GM23338 (cell line): ENCODE measurements at regions not wholly inside any gene's neighbourhood (a gene's known extent, or its start where the extent isn't known, plus 50 kb on each side); places are given as distances from the start of the nearest gene placed in this dataset.

Source experiments
- ATAC-seq: fragments of 200-7000 bp; cut with Tn5 transposase; 3 replicates; pipeline ENCODE4 v1.9.1; 2020
- DNase-seq: peaks from one replicate; pipeline ENCODE4 v3.0.0-alpha.2; 2015; ENCODE audit warnings: low spot score
- H2AFZ ChIP-seq: fragments of 200-600 bp; sonication (generic); 2 replicates; pipeline ENCODE4 v1.8.0; 2016; ENCODE audit warnings: antibody characterized with exemption, mild to moderate bottlenecking, moderate library complexity
- H3F3A ChIP-seq: fragments of 200-600 bp; sonication (generic); replicated peaks from 2 replicates; pipeline ENCODE4 v1.8.0; 2017; ENCODE audit warnings: antibody characterized with exemption, mixed run types, low read depth
- H3K27ac ChIP-seq: fragments of 200-600 bp; sonication (generic); 2 replicates; pipeline ENCODE4 v1.6.1; 2016; ENCODE audit warnings: low read depth
- H3K27me3 ChIP-seq: fragments of 200-600 bp; sonication (generic); 2 replicates; pipeline ENCODE4 v1.8.0; 2016; ENCODE audit warnings: mild to moderate bottlenecking, mixed run types, moderate library complexity; ENCODE audit not compliant: insufficient read depth
- H3K36me3 ChIP-seq: fragments of 200-600 bp; sonication (generic); 2 replicates; pipeline ENCODE4 v1.8.0; 2016; ENCODE audit warnings: mild to moderate bottlenecking; ENCODE audit not compliant: insufficient read depth
- H3K4me1 ChIP-seq: fragments of 200-600 bp; sonication (generic); 2 replicates; pipeline ENCODE4 v1.8.0; 2016; ENCODE audit warnings: mild to moderate bottlenecking, moderate library complexity; ENCODE audit not compliant: insufficient read depth
- H3K4me2 ChIP-seq: fragments of 200-600 bp; sonication (generic); 2 replicates; pipeline ENCODE4 v1.7.1; 2017; ENCODE audit warnings: mixed run types
- H3K4me3 ChIP-seq: fragments of 200-600 bp; sonication (generic); 2 replicates; pipeline ENCODE4 v1.6.1; 2016; ENCODE audit warnings: mixed run types
- H3K79me2 ChIP-seq: fragments of 200-600 bp; sonication (generic); replicated peaks from 2 replicates; pipeline ENCODE4 v1.8.0; 2017; ENCODE audit warnings: mild to moderate bottlenecking; ENCODE audit not compliant: insufficient read depth
- H3K9me2 ChIP-seq: fragments of 200-600 bp; sonication (generic); 2 replicates; pipeline ENCODE4 v1.8.0; 2017; ENCODE audit not compliant: insufficient read depth
- H4K20me1 ChIP-seq: fragments of 200-600 bp; sonication (generic); replicated peaks from 2 replicates; pipeline ENCODE4 v1.8.0; 2017; ENCODE audit warnings: mild to moderate bottlenecking; ENCODE audit not compliant: insufficient read depth
- H3K27ac Mint-ChIP-seq: 2 replicates; pipeline ENCODE4 v1.8.0; 2020; ENCODE audit warnings: inconsistent platforms, mild to moderate bottlenecking, moderate library complexity, mixed read lengths
- H3K27me3 Mint-ChIP-seq: 3 replicates; pipeline ENCODE4 v1.8.0; 2022; ENCODE audit warnings: low read depth, mild to moderate bottlenecking, moderate library complexity, mixed read lengths, inconsistent platforms; ENCODE audit not compliant: insufficient read depth, poor library complexity
- H3K36me3 Mint-ChIP-seq: 3 replicates; pipeline ENCODE4 v1.8.0; 2021; ENCODE audit warnings: low read depth, mild to moderate bottlenecking, inconsistent platforms, moderate library complexity, mixed read lengths
- H3K4me1 Mint-ChIP-seq: 3 replicates; pipeline ENCODE4 v1.8.0; 2020; ENCODE audit warnings: mild to moderate bottlenecking, inconsistent platforms, mixed read lengths
- H3K4me3 Mint-ChIP-seq: 3 replicates; pipeline ENCODE4 v1.8.0; 2021; ENCODE audit warnings: moderate library complexity, mild to moderate bottlenecking, inconsistent platforms, mixed read lengths
- H3K9me3 Mint-ChIP-seq: 3 replicates; pipeline ENCODE4 v1.8.0; 2020; ENCODE audit warnings: moderate library complexity, mild to moderate bottlenecking, inconsistent platforms, mixed read lengths
- CREB1 ChIP-seq: fragments of 250-450 bp; sonication (Bioruptor Pico); IDR thresholded peaks from 2 replicates; pipeline ENCODE4 v1.5.0; 2020; ENCODE audit warnings: low read depth, mild to moderate bottlenecking, moderate library complexity
- EZH2 ChIP-seq: fragments of 200-600 bp; sonication (generic); IDR thresholded peaks from one replicate; pipeline ENCODE4 v1.8.0; 2017; ENCODE audit warnings: antibody characterized with exemption, mild to moderate bottlenecking, low read depth; ENCODE audit not compliant: unreplicated experiment
- EZH2phosphoT487 ChIP-seq: fragments of 200-600 bp; sonication (generic); IDR thresholded peaks from one replicate; pipeline ENCODE4 v1.8.1; 2018; ENCODE audit warnings: antibody characterized with exemption; ENCODE audit not compliant: unreplicated experiment
- JUNB ChIP-seq: IDR thresholded peaks from one replicate; pipeline ENCODE4 v1.6.1; 2016; ENCODE audit warnings: antibody characterized with exemption; ENCODE audit not compliant: unreplicated experiment
- NANOG ChIP-seq: IDR thresholded peaks from 2 replicates; pipeline ENCODE4 v1.6.1; 2016; ENCODE audit warnings: antibody characterized with exemption, borderline replicate concordance
- POLR2AphosphoS5 ChIP-seq: IDR thresholded peaks from 2 replicates; pipeline ENCODE4 v1.6.1; 2016; ENCODE audit warnings: antibody characterized with exemption, low read depth
- STAT1 ChIP-seq: IDR thresholded peaks from one replicate; pipeline ENCODE4 v1.6.1; 2016; ENCODE audit warnings: antibody characterized with exemption; ENCODE audit not compliant: unreplicated experiment
- ZNF114 ChIP-seq: fragments of 250-450 bp; sonication (Bioruptor Pico); IDR thresholded peaks from 2 replicates; pipeline ENCODE4 v1.5.0; 2020; ENCODE audit warnings: mild to moderate bottlenecking, moderate library complexity
- ZNF331 ChIP-seq: fragments of 250-450 bp; sonication (Bioruptor Pico); IDR thresholded peaks from 2 replicates; pipeline ENCODE4 v1.5.0; 2020; ENCODE audit warnings: low read depth, mild to moderate bottlenecking, moderate library complexity
- TF ChIP-seq, protein P1 (sequence below): fragments of 250-450 bp; sonication (Bioruptor Pico); IDR thresholded peaks from 2 replicates; pipeline ENCODE4 v1.5.0; 2020; ENCODE audit warnings: mild to moderate bottlenecking, moderate library complexity
- TF ChIP-seq, protein P2 (sequence below): IDR thresholded peaks from one replicate; pipeline ENCODE4 v1.6.1; 2018; ENCODE audit warnings: antibody characterized with exemption; ENCODE audit not compliant: unreplicated experiment
- TF ChIP-seq, protein P3 (sequence below), 2 experiments: fragments of 200-600 bp in 1 of 2; sonication (generic) in 1 of 2; conservative IDR thresholded peaks; 2 replicates each; pipeline versions ENCODE4 v1.5.1 to v1.6.1; 2016 to 2017; ENCODE audit warnings: antibody characterized with exemption in 2 of 2, low read depth in 2 of 2, mild to moderate bottlenecking in 2 of 2, moderate library complexity in 1 of 2
- TF ChIP-seq, protein P4 (sequence below): IDR thresholded peaks from 2 replicates; pipeline ENCODE4 v1.6.1; 2016; ENCODE audit warnings: antibody characterized with exemption

DNA sequence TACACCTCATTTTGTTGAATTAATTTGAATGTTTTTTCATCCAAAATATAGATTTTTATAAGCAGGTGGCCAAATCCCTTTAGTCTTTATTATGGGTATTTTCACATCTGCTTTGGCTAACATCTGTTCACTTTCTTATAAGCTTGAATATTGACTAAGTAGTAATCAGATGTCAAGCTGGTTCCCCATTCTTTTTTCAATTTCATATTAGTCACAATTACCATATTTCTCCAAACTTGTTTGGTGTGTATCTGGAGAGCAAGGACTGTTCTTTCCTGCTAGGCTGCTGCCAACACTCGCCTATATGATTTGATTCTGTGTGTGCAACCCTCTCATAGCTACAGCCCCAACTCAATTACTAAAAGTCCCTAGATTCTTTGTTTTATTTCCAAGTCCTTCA is 608.5 kb downstream of the PSAT1 start:
- Mint-ChIP-seq H3K4me1 (no peaks in the 10 kb centered on the region), H3K27ac (no peak overlapping the region), H3K27me3 (no peaks in the 10 kb centered on the region)

More for the DNA sequence above, 608.5 kb downstream of the PSAT1 start:
- no peaks in the 10 kb centered on the region for H3K27me3 ChIP-seq
- H3K27ac ChIP-seq: no peak overlapping the region
- no peaks in the 10 kb centered on the region for H4K20me1 ChIP-seq
- Mint-ChIP-seq H3K4me3 (no peak overlapping the region), H3K36me3 (no peaks in the 10 kb centered on the region), H3K9me3 (no peaks in the 10 kb centered on the region)
- no peak for DNase-seq
- H3K4me2 ChIP-seq: no peak overlapping the region
- TF ChIP-seq, protein P1, sequence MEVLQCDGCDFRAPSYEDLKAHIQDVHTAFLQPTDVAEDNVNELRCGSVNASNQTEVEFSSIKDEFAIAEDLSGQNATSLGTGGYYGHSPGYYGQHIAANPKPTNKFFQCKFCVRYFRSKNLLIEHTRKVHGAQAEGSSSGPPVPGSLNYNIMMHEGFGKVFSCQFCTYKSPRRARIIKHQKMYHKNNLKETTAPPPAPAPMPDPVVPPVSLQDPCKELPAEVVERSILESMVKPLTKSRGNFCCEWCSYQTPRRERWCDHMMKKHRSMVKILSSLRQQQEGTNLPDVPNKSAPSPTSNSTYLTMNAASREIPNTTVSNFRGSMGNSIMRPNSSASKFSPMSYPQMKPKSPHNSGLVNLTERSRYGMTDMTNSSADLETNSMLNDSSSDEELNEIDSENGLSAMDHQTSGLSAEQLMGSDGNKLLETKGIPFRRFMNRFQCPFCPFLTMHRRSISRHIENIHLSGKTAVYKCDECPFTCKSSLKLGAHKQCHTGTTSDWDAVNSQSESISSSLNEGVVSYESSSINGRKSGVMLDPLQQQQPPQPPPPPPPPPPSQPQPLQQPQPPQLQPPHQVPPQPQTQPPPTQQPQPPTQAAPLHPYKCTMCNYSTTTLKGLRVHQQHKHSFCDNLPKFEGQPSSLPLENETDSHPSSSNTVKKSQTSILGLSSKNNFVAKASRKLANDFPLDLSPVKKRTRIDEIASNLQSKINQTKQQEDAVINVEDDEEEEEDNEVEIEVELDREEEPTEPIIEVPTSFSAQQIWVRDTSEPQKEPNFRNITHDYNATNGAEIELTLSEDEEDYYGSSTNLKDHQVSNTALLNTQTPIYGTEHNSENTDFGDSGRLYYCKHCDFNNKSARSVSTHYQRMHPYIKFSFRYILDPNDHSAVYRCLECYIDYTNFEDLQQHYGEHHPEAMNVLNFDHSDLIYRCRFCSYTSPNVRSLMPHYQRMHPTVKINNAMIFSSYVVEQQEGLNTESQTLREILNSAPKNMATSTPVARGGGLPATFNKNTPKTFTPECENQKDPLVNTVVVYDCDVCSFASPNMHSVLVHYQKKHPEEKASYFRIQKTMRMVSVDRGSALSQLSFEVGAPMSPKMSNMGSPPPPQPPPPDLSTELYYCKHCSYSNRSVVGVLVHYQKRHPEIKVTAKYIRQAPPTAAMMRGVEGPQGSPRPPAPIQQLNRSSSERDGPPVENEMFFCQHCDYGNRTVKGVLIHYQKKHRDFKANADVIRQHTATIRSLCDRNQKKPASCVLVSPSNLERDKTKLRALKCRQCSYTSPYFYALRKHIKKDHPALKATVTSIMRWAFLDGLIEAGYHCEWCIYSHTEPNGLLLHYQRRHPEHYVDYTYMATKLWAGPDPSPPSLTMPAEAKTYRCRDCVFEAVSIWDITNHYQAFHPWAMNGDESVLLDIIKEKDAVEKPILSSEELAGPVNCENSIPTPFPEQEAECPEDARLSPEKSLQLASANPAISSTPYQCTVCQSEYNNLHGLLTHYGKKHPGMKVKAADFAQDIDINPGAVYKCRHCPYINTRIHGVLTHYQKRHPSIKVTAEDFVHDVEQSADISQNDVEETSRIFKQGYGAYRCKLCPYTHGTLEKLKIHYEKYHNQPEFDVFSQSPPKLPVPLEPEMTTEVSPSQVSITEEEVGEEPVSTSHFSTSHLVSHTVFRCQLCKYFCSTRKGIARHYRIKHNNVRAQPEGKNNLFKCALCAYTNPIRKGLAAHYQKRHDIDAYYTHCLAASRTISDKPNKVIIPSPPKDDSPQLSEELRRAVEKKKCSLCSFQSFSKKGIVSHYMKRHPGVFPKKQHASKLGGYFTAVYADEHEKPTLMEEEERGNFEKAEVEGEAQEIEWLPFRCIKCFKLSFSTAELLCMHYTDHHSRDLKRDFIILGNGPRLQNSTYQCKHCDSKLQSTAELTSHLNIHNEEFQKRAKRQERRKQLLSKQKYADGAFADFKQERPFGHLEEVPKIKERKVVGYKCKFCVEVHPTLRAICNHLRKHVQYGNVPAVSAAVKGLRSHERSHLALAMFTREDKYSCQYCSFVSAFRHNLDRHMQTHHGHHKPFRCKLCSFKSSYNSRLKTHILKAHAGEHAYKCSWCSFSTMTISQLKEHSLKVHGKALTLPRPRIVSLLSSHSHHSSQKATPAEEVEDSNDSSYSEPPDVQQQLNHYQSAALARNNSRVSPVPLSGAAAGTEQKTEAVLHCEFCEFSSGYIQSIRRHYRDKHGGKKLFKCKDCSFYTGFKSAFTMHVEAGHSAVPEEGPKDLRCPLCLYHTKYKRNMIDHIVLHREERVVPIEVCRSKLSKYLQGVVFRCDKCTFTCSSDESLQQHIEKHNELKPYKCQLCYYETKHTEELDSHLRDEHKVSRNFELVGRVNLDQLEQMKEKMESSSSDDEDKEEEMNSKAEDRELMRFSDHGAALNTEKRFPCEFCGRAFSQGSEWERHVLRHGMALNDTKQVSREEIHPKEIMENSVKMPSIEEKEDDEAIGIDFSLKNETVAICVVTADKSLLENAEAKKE (CRISPR knock-in tag): no peak
- TF ChIP-seq, protein P2, sequence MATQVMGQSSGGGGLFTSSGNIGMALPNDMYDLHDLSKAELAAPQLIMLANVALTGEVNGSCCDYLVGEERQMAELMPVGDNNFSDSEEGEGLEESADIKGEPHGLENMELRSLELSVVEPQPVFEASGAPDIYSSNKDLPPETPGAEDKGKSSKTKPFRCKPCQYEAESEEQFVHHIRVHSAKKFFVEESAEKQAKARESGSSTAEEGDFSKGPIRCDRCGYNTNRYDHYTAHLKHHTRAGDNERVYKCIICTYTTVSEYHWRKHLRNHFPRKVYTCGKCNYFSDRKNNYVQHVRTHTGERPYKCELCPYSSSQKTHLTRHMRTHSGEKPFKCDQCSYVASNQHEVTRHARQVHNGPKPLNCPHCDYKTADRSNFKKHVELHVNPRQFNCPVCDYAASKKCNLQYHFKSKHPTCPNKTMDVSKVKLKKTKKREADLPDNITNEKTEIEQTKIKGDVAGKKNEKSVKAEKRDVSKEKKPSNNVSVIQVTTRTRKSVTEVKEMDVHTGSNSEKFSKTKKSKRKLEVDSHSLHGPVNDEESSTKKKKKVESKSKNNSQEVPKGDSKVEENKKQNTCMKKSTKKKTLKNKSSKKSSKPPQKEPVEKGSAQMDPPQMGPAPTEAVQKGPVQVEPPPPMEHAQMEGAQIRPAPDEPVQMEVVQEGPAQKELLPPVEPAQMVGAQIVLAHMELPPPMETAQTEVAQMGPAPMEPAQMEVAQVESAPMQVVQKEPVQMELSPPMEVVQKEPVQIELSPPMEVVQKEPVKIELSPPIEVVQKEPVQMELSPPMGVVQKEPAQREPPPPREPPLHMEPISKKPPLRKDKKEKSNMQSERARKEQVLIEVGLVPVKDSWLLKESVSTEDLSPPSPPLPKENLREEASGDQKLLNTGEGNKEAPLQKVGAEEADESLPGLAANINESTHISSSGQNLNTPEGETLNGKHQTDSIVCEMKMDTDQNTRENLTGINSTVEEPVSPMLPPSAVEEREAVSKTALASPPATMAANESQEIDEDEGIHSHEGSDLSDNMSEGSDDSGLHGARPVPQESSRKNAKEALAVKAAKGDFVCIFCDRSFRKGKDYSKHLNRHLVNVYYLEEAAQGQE: no peak
- no peak for TF ChIP-seq STAT1
- no peak for TF ChIP-seq POLR2AphosphoS5
- TF ChIP-seq JUNB: no peak
- no peak for TF ChIP-seq ZNF331 (CRISPR knock-in tag)
- TF ChIP-seq CREB1 (CRISPR knock-in tag): no peak
- TF ChIP-seq, protein P3, sequence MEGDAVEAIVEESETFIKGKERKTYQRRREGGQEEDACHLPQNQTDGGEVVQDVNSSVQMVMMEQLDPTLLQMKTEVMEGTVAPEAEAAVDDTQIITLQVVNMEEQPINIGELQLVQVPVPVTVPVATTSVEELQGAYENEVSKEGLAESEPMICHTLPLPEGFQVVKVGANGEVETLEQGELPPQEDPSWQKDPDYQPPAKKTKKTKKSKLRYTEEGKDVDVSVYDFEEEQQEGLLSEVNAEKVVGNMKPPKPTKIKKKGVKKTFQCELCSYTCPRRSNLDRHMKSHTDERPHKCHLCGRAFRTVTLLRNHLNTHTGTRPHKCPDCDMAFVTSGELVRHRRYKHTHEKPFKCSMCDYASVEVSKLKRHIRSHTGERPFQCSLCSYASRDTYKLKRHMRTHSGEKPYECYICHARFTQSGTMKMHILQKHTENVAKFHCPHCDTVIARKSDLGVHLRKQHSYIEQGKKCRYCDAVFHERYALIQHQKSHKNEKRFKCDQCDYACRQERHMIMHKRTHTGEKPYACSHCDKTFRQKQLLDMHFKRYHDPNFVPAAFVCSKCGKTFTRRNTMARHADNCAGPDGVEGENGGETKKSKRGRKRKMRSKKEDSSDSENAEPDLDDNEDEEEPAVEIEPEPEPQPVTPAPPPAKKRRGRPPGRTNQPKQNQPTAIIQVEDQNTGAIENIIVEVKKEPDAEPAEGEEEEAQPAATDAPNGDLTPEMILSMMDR (conservative IDR thresholded peaks at IDR 0.05; ENCODE audit: low read depth in 2 of 2): no peak
- TF ChIP-seq ZNF114 (CRISPR knock-in tag): no peak
- no peak for TF ChIP-seq EZH2
- TF ChIP-seq NANOG: no peak
- TF ChIP-seq EZH2phosphoT487: no peak
- TF ChIP-seq, protein P4, sequence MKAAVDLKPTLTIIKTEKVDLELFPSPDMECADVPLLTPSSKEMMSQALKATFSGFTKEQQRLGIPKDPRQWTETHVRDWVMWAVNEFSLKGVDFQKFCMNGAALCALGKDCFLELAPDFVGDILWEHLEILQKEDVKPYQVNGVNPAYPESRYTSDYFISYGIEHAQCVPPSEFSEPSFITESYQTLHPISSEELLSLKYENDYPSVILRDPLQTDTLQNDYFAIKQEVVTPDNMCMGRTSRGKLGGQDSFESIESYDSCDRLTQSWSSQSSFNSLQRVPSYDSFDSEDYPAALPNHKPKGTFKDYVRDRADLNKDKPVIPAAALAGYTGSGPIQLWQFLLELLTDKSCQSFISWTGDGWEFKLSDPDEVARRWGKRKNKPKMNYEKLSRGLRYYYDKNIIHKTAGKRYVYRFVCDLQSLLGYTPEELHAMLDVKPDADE: no peak
- H3F3A ChIP-seq: no peaks in the 10 kb centered on the region
- H3K9me2 ChIP-seq: no peaks in the 10 kb centered on the region
- H2AFZ ChIP-seq: no peak overlapping the region
- H3K79me2 ChIP-seq: no peaks in the 10 kb centered on the region
- no peaks in the 10 kb centered on the region for H3K4me1 ChIP-seq
- no peaks in the 10 kb centered on the region for H3K36me3 ChIP-seq
- ATAC-seq: no peak
- no peak overlapping the region for H3K4me3 ChIP-seq
